CD8-positive, alpha-beta memory T cell (primary cell): ENCODE measurements at regions not wholly inside any gene's neighbourhood (a gene's known extent, or its start where the extent isn't known, plus 50 kb on each side); places are given as distances from the start of the nearest gene placed in this dataset.

ENCODE experiments used
- CTCF ChIA-PET: fragments of 350-600 bp; sonication (Branson Sonifier 250); formaldehyde crosslinking; loops from one replicate; lab custom pipeline; 2021; ENCODE audit warnings: antibody characterized with exemption; lab: Charles Lee
- POLR2A ChIA-PET: fragments of 350-600 bp; sonication (Branson Sonifier 250); formaldehyde crosslinking; loops from one replicate; lab custom pipeline; 2021; ENCODE audit warnings: antibody characterized with exemption; lab: Charles Lee
- DNase-seq, 5 donors: peaks; one replicate each; pipeline versions ENCODE4 v3.0.0 to v3.0.0-alpha.2; 2020 to 2022; ENCODE audit warnings: mixed read lengths in 1 of 5
- H3K27ac ChIP-seq: one replicate; pipeline ENCODE4 v1.7.0; 2013; ENCODE audit warnings: low read depth, mild to moderate bottlenecking, low read length, moderate library complexity
- H3K27me3 ChIP-seq: 2 replicates; pipeline ENCODE4 v1.7.0; 2013; ENCODE audit warnings: low read length, mild to moderate bottlenecking; ENCODE audit not compliant: insufficient read depth, poor library complexity, severe bottlenecking
- H3K36me3 ChIP-seq: 2 replicates; pipeline ENCODE4 v1.7.0; 2013; ENCODE audit warnings: mild to moderate bottlenecking, low read length, moderate library complexity; ENCODE audit not compliant: insufficient read depth
- H3K4me1 ChIP-seq: 2 replicates; pipeline ENCODE4 v1.7.0; 2013; ENCODE audit warnings: mild to moderate bottlenecking, low read length, moderate library complexity; ENCODE audit not compliant: insufficient read depth
- H3K4me3 ChIP-seq: 2 replicates; pipeline ENCODE4 v1.7.0; 2013; ENCODE audit warnings: mild to moderate bottlenecking, low read length
- H3K9me3 ChIP-seq: 2 replicates; pipeline ENCODE4 v1.7.0; 2013; ENCODE audit warnings: mild to moderate bottlenecking, low read length
- H3K27ac Mint-ChIP-seq, 8 donors: one replicate each; pipeline ENCODE4 v1.8.0; 2020 to 2021; ENCODE audit warnings: mixed read lengths in 8 of 8, mild to moderate bottlenecking in 6 of 8, inconsistent platforms in 3 of 8, moderate library complexity in 3 of 8
- H3K27me3 Mint-ChIP-seq, 2 donors: one replicate each; pipeline ENCODE4 v1.8.0; 2020 to 2021; ENCODE audit warnings: mixed read lengths in 2 of 2, mild to moderate bottlenecking in 1 of 2, moderate library complexity in 1 of 2
- H3K36me3 Mint-ChIP-seq, 3 donors: one replicate each; pipeline ENCODE4 v1.8.0; 2020 to 2021; ENCODE audit warnings: mixed read lengths in 3 of 3, inconsistent platforms in 1 of 3, mild to moderate bottlenecking in 1 of 3
- H3K4me1 Mint-ChIP-seq, 3 donors: one replicate each; pipeline ENCODE4 v1.8.0; 2020 to 2021; ENCODE audit warnings: mixed read lengths in 3 of 3, inconsistent platforms in 1 of 3, mild to moderate bottlenecking in 1 of 3
- H3K4me3 Mint-ChIP-seq, 7 donors: one replicate each; pipeline ENCODE4 v1.8.0; 2020 to 2021; ENCODE audit warnings: mixed read lengths in 7 of 7, mild to moderate bottlenecking in 6 of 7, moderate library complexity in 4 of 7, inconsistent platforms in 2 of 7
- H3K9me3 Mint-ChIP-seq, 5 donors: one replicate each; pipeline ENCODE4 v1.8.0; 2020 to 2022; ENCODE audit warnings: mixed read lengths in 5 of 5, mild to moderate bottlenecking in 3 of 5, moderate library complexity in 2 of 5, inconsistent platforms in 1 of 5

DNA sequence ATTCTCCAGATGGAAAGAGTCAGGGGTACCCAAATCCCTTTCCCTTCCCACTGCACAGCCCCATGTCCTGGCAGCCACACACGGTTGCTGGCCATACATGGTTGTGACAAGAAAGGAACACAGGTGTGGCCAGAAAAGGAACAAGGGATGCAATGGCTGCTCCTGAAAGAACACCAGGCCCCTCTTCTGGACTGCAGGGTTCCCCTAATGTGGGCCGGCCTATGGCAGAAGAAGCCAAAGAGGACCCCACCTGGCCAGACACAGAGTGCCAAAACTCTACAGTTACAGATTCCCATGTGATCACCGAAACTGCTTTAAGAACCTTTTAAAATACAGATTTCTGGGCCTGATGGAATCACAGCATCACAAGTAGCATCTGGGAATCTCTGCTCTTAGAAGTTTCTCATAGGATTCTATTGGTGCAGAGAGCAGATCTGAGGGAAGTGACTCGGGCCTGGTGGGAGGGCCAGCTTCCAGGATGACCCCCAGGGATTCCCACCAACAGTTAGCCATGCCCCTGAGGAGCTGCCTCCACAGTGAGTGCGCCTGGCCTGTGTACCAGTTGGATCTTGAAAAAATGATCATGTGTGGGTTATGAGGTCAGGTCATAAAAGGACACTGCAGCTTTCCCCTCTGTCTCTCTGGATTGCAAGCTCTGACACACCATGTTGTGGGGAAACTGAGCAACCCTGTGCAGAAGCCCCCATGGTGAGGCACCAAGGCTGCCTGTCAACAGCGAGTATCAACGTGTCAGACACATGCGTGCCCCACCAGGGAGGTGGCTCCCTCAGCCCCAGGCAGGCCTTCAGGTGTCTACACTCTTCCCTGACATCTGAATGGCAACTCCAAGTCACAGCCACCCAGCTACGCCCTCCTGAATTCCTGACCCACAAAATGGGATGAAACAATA lies 89.6 kb upstream of the LANCL2 start:
- no peaks in the 10 kb centered on the region for H3K36me3 ChIP-seq
- no peak overlapping the region for H3K4me3 ChIP-seq
- ChIA-PET POLR2A (no interaction called here), CTCF (interaction anchor here (0.8 to 8.3 kb wide), 2 partner anchors 139 to 140 kb away, joined by 4 to 66 read pairs; no protein-coding TSS in a partner anchor)
- H3K27ac ChIP-seq: no peak overlapping the region
- H3K27me3 ChIP-seq: no peaks in the 10 kb centered on the region
- Mint-ChIP-seq H3K27ac (no peak overlapping the region), H3K4me3 (no peak overlapping the region), H3K9me3 (no peaks in the 10 kb centered on the region), H3K36me3 (no peaks in the 10 kb centered on the region), H3K4me1 (peaks cover 4 to 5% (median 5%) of the 10 kb centered on the region in 3 donors), H3K27me3 (peaks cover 4 to 6% of the 10 kb centered on the region in 2 donors)
- no peaks in the 10 kb centered on the region for H3K4me1 ChIP-seq
- H3K9me3 ChIP-seq: no peaks in the 10 kb centered on the region
- no peak for DNase-seq

DNA sequence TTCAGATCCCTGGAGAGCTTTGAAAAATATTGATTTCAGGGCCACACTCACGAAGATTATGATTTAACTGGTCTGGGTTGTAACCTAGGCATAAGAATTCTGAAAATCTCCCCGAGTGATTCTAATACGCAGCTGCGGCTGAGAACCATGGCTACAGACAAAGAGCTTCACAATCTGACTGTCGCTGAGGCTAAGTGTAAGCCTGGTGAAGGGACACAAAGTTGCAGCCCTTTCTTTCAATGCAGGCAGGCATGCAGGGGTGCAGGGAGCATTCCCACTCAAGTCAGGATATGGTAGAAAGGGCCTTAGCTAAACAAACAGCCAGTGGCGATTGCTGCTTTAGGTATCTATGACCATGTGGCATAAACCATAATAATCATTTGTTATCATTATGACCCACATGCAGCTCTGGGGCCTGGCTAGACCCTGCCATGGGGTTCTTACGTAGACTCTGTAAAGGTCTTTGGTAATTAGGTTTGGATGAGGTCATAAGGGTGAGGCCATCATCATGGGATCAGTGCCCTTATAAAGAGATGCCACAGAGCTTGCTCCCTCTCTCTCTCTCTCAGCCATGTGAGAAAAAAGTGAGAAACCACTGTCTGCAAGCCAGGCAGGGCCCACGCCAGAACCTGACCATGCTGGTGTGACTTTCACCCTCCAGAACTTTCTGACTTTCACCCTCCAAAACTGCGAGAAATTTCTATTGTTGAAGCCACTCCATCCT lies 88.4 kb upstream of the LANCL2 start:
- Mint-ChIP-seq H3K9me3 (no peaks in the 10 kb centered on the region), H3K27ac (no peak overlapping the region), H3K36me3 (no peaks in the 10 kb centered on the region), H3K27me3 (no peaks in the 10 kb centered on the region), H3K4me3 (no peak overlapping the region), H3K4me1 (peaks cover 4 to 5% (median 5%) of the 10 kb centered on the region in 3 donors)
- CTCF ChIA-PET: interaction anchor here (1.2 to 8.3 kb wide), 4 partner anchors 11 to 346 kb away, joined by 3 to 66 read pairs (median 4); no protein-coding TSS in a partner anchor
- Histone ChIP-seq H3K4me1 (no peaks in the 10 kb centered on the region), H3K9me3 (no peaks in the 10 kb centered on the region), H3K27me3 (no peaks in the 10 kb centered on the region), H3K4me3 (no peak overlapping the region), H3K36me3 (no peaks in the 10 kb centered on the region), H3K27ac (no peak overlapping the region)
- DNase-seq: no peak
- POLR2A ChIA-PET: interaction anchor here (0.6 kb wide), 1 partner anchor 28 kb away, joined by 3 read pairs; no protein-coding TSS in a partner anchor

GRCh38 chr7:55277916-55278315 lies 87.2 kb upstream of the LANCL2 start:
- H3K4me1 ChIP-seq: no peaks in the 10 kb centered on the region
- Mint-ChIP-seq H3K36me3 (no peaks in the 10 kb centered on the region), H3K9me3 (no peaks in the 10 kb centered on the region), H3K27ac (no peak overlapping the region), H3K4me3 (no peak overlapping the region), H3K4me1 (peaks cover 4 to 5% (median 5%) of the 10 kb centered on the region in 3 donors), H3K27me3 (no peaks in the 10 kb centered on the region)
- CTCF ChIA-PET: interaction anchor here (0.7 to 8.3 kb wide), 5 partner anchors 10 to 137 kb away, joined by 3 to 66 read pairs (median 4); partner anchors contain the start of gene LANCL2
- H3K27me3 ChIP-seq: no peaks in the 10 kb centered on the region
- no peak for DNase-seq
- H3K36me3 ChIP-seq: no peaks in the 10 kb centered on the region
- POLR2A ChIA-PET: no interaction called here
- no peak overlapping the region for H3K27ac ChIP-seq
- H3K9me3 ChIP-seq: no peaks in the 10 kb centered on the region
- no peak overlapping the region for H3K4me3 ChIP-seq

- no peak overlapping the region for H3K4me3 Mint-ChIP-seq
- CTCF ChIA-PET: interaction anchor here (0.7 to 8.3 kb wide), 4 partner anchors 10 to 136 kb away, joined by 3 to 66 read pairs (median 12); partner anchors contain the start of gene LANCL2
- Histone ChIP-seq H3K4me3 (no peak overlapping the region), H3K36me3 (no peaks in the 10 kb centered on the region), H3K27me3 (no peaks in the 10 kb centered on the region), H3K4me1 (no peaks in the 10 kb centered on the region), H3K9me3 (no peaks in the 10 kb centered on the region), H3K27ac (no peak overlapping the region)
- H3K27me3 Mint-ChIP-seq: no peaks in the 10 kb centered on the region
- POLR2A ChIA-PET: no interaction called here
- H3K36me3 Mint-ChIP-seq: no peaks in the 10 kb centered on the region
- no peaks in the 10 kb centered on the region for H3K9me3 Mint-ChIP-seq
- no peak overlapping the region for H3K27ac Mint-ChIP-seq
- H3K4me1 Mint-ChIP-seq: peaks cover 4 to 5% (median 5%) of the 10 kb centered on the region in 3 donors
- no peak for DNase-seq
Measured at GRCh38 chr7:55278321-55278720, 86.8 kb upstream of the LANCL2 start.

DNA sequence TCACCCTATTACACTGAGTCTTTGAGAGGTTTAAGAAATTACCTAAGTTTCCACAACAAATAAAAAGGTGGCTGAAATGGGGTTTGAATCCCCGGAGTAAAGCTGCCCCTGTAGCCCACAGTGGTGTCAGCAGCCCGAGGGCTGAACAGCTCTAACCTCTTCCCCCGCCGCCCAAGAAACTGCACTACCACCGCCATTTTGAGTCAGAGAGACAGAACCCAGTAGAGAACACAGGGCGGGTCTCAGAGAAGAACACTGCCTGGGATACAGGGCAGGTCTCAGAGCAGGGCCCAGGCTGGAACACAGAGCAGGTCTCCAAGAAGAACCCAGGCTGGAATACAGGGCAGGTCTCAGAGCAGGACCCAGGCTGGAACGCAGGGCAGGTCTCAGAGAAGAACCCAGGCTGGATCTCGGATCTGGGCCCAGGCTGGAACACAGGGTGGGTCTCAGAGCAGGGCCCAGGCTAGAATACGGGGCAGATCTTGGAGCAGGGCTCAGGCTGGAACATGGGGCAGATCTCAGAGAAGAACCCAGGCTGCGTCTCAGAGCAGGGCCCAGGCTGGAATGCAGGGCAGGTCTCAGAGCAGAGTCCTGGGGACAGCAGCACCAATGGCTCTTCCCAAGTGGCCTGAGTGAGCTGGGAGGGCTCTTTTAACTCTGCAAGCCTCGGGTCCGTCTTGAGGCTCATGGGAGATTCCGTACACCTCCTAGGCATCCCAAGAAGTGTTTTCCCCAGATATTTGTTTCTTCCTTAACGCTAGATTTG lies 85.9 kb upstream of the LANCL2 start:
- no peaks in the 10 kb centered on the region for H3K36me3 ChIP-seq
- no peaks in the 10 kb centered on the region for H3K4me1 ChIP-seq
- no peaks in the 10 kb centered on the region for H3K27me3 ChIP-seq
- Mint-ChIP-seq H3K36me3 (no peaks in the 10 kb centered on the region), H3K27ac (no peak overlapping the region), H3K4me1 (peaks cover 4 to 5% (median 5%) of the 10 kb centered on the region in 3 donors), H3K4me3 (peak overlapping the region in 1 of 7 donors; percentile 3), H3K27me3 (peaks cover 0 to 4% of the 10 kb centered on the region in 2 donors), H3K9me3 (no peaks in the 10 kb centered on the region)
- no peak overlapping the region for H3K4me3 ChIP-seq
- ChIA-PET CTCF (interaction anchor here (1.0 to 8.3 kb wide), 10 partner anchors 15 to 319 kb away, joined by 3 to 66 read pairs (median 5); no protein-coding TSS in a partner anchor), POLR2A (no interaction called here)
- DNase-seq: no peak
- H3K27ac ChIP-seq: no peak overlapping the region
- H3K9me3 ChIP-seq: no peaks in the 10 kb centered on the region

- Mint-ChIP-seq H3K4me1 (peaks cover 4 to 5% (median 5%) of the 10 kb centered on the region in 3 donors), H3K36me3 (no peaks in the 10 kb centered on the region), H3K9me3 (no peaks in the 10 kb centered on the region), H3K27ac (peak overlapping the region in 1 of 8 donors; percentile 80), H3K4me3 (no peak overlapping the region), H3K27me3 (peaks cover 0 to 4% of the 10 kb centered on the region in 2 donors)
- CTCF ChIA-PET: interaction anchor here (1.3 to 8.3 kb wide), 12 partner anchors 8 to 171 kb away, joined by 3 to 66 read pairs (median 5); no protein-coding TSS in a partner anchor
- Histone ChIP-seq H3K27me3 (no peaks in the 10 kb centered on the region), H3K9me3 (no peaks in the 10 kb centered on the region), H3K4me3 (no peak overlapping the region), H3K36me3 (no peaks in the 10 kb centered on the region), H3K27ac (no peak overlapping the region), H3K4me1 (no peaks in the 10 kb centered on the region)
- DNase-seq: peak; percentile 42 to 69 (median 56)
- POLR2A ChIA-PET: no interaction called here
Measured at GRCh38 chr7:55280031-55280454, 85.1 kb upstream of the LANCL2 start.

- ChIA-PET POLR2A (no interaction called here), CTCF (no interaction called here)
- Mint-ChIP-seq H3K27me3 (peaks cover 2 to 4% of the 10 kb centered on the region in 2 donors), H3K9me3 (no peaks in the 10 kb centered on the region), H3K4me1 (peaks cover 0 to 2% (median 0%) of the 10 kb centered on the region in 3 donors), H3K27ac (no peak overlapping the region), H3K36me3 (no peaks in the 10 kb centered on the region), H3K4me3 (no peak overlapping the region)
- no peak for DNase-seq
- Histone ChIP-seq H3K27me3 (no peaks in the 10 kb centered on the region), H3K4me3 (no peak overlapping the region), H3K27ac (no peak overlapping the region), H3K4me1 (no peaks in the 10 kb centered on the region), H3K36me3 (no peaks in the 10 kb centered on the region), H3K9me3 (no peaks in the 10 kb centered on the region)
Measured at GRCh38 chr7:55285665-55286064, 79.5 kb upstream of the LANCL2 start.
